Amniotic epithelial cell (primary cell): ENCODE measurements at regions not wholly inside any gene's neighbourhood (a gene's known extent, or its start where the extent isn't known, plus 50 kb on each side); places are given as distances from the start of the nearest gene placed in this dataset.

Source experiments
- DNase-seq: peaks from one replicate; pipeline ENCODE4 v3.0.0-alpha.2; 2010; ENCODE audit warnings: low read depth

GRCh38 chr4:182193311-182193710 is 49.9 kb upstream of the TENM3 start:
- DNase-seq, result no peak
